HG03097 (cell line): ENCODE measurements at regions not wholly inside any gene's neighbourhood (a gene's known extent, or its start where the extent isn't known, plus 50 kb on each side); places are given as distances from the start of the nearest gene placed in this dataset.

ENCODE experiments used
- ATAC-seq: cut with Tn5 transposase; IDR thresholded peaks from one replicate; pipeline ENCODE4 v1.9.1; 2021; ENCODE audit not compliant: unreplicated experiment, low FRiP score

- no peak for ATAC-seq
Observed at GRCh38 chr7:121575194-121575765, 179.2 kb upstream of the FAM3C start.

- no peak for ATAC-seq
Observed at GRCh38 chr7:121574109-121574508, 178.0 kb upstream of the FAM3C start.

GRCh38 chr7:121572615-121573014 is 176.5 kb upstream of the FAM3C start:
- ATAC-seq, result no peak

GRCh38 chr7:121570365-121570764 is 174.3 kb upstream of the FAM3C start:
- no peak for ATAC-seq

GRCh38 chr7:121563177-121563576 is 167.1 kb upstream of the FAM3C start:
- ATAC-seq, result no peak

GRCh38 chr7:121562259-121562658 is 166.2 kb upstream of the FAM3C start:
- no peak for ATAC-seq

GRCh38 chr7:121561717-121562116 is 165.6 kb upstream of the FAM3C start:
- no peak for ATAC-seq

GRCh38 chr7:121560267-121560990 is 164.3 kb upstream of the FAM3C start:
- ATAC-seq, result no peak

- ATAC-seq, result no peak
Observed at GRCh38 chr7:121558288-121558687, 162.2 kb upstream of the FAM3C start.

- ATAC-seq, result no peak
Observed at GRCh38 chr7:121557034-121557892, 161.2 kb upstream of the FAM3C start.

- ATAC-seq, result no peak
Observed at GRCh38 chr7:121555558-121555957, 159.4 kb upstream of the FAM3C start.

GRCh38 chr7:121547544-121548092 is 151.5 kb upstream of the FAM3C start:
- peak; percentile 62 for ATAC-seq

- ATAC-seq, result no peak
Observed at GRCh38 chr7:121546632-121547543, 150.8 kb upstream of the FAM3C start.

GRCh38 chr7:121545418-121545817 is 149.3 kb upstream of the FAM3C start:
- no peak for ATAC-seq

GRCh38 chr7:121544726-121545125 is 148.6 kb upstream of the FAM3C start:
- ATAC-seq, result peak; percentile 74

GRCh38 chr7:121544238-121544637 is 148.1 kb upstream of the FAM3C start:
- ATAC-seq, result no peak

- ATAC-seq, result no peak
Observed at GRCh38 chr7:121541457-121541856, 145.3 kb upstream of the FAM3C start.

GRCh38 chr7:121540138-121540537 is 144.0 kb upstream of the FAM3C start:
- ATAC-seq, result no peak

- ATAC-seq, result no peak
Observed at GRCh38 chr7:121537031-121537430, 140.9 kb upstream of the FAM3C start.
